Skeletal muscle tissue (tissue), 3 donors: ENCODE measurements at regions not wholly inside any gene's neighbourhood (a gene's known extent, or its start where the extent isn't known, plus 50 kb on each side); places are given as distances from the start of the nearest gene placed in this dataset.
"Not testable (repeated sequence)": the region's sequence is repeated elsewhere in the genome, so short reads cannot be mapped to it uniquely, and the experiment has no call there.

Experiments
- H3K27ac ChIP-seq: one replicate; pipeline ENCODE4 v1.7.0; 2013; ENCODE audit warnings: mild to moderate bottlenecking, low read depth, low read length, inconsistent platforms
- H3K27me3 ChIP-seq, 3 donors: one replicate each; pipeline ENCODE4 v1.7.0; 2013; ENCODE audit warnings: low read length in 3 of 3; ENCODE audit not compliant: control insufficient read depth in 3 of 3, insufficient read depth in 3 of 3
- H3K36me3 ChIP-seq, 3 donors: one replicate each; pipeline ENCODE4 v1.7.0; 2013; ENCODE audit warnings: low read length in 3 of 3; ENCODE audit not compliant: control insufficient read depth in 3 of 3, insufficient read depth in 3 of 3
- H3K4me1 ChIP-seq, 3 donors: one replicate each; pipeline ENCODE4 v1.7.0; 2013; ENCODE audit warnings: low read length in 3 of 3, mild to moderate bottlenecking in 3 of 3; ENCODE audit not compliant: control insufficient read depth in 3 of 3, insufficient read depth in 3 of 3
- H3K4me3 ChIP-seq, 3 donors: one replicate each; pipeline ENCODE4 v1.7.0; 2013; ENCODE audit warnings: low read length in 3 of 3
- H3K9ac ChIP-seq, 3 donors: one replicate each; pipeline ENCODE4 v1.7.0; 2013; ENCODE audit warnings: low read length in 3 of 3, mild to moderate bottlenecking in 3 of 3, moderate library complexity in 2 of 3, low read depth in 1 of 3
- H3K9me3 ChIP-seq, 3 donors: one replicate each; pipeline ENCODE4 v1.7.0; 2013; ENCODE audit warnings: low read length in 3 of 3; ENCODE audit not compliant: control insufficient read depth in 3 of 3
- donor health status: Osteomylitis.

- Histone ChIP-seq H3K36me3 (no peaks in the 10 kb centered on the region), H3K9ac (no peak overlapping the region), H3K27me3 (no peaks in the 10 kb centered on the region), H3K4me1 (no peaks in the 10 kb centered on the region), H3K9me3 (no peaks in the 10 kb centered on the region), H3K27ac (no peak overlapping the region), H3K4me3 (no peak overlapping the region)
Observed at GRCh38 chr14:41549821-41550607, 56.7 kb upstream of the LRFN5 start.

- Histone ChIP-seq H3K36me3 (no peaks in the 10 kb centered on the region), H3K27ac (no peak overlapping the region), H3K27me3 (no peaks in the 10 kb centered on the region), H3K4me1 (no peaks in the 10 kb centered on the region), H3K4me3 (no peak overlapping the region), H3K9ac (no peak overlapping the region), H3K9me3 (no peaks in the 10 kb centered on the region)
Observed at GRCh38 chr14:41549282-41549681, 57.4 kb upstream of the LRFN5 start.

GRCh38 chr14:41548666-41549065, 58.0 kb upstream of the LRFN5 start:
- Histone ChIP-seq H3K4me1 (no peaks in the 10 kb centered on the region), H3K9me3 (no peaks in the 10 kb centered on the region), H3K4me3 (no peak overlapping the region), H3K36me3 (no peaks in the 10 kb centered on the region), H3K27me3 (no peaks in the 10 kb centered on the region), H3K27ac (no peak overlapping the region), H3K9ac (no peak overlapping the region)

GRCh38 chr14:41541333-41541732, 65.3 kb upstream of the LRFN5 start:
- H3K4me3 ChIP-seq = no peak overlapping the region
- peaks cover 0 to 3% (median 0%) of the 10 kb centered on the region in 3 donors for H3K9me3 ChIP-seq
- no peak overlapping the region for H3K9ac ChIP-seq
- no peak overlapping the region for H3K27ac ChIP-seq
- H3K27me3 ChIP-seq = no peaks in the 10 kb centered on the region
- H3K4me1 ChIP-seq = no peaks in the 10 kb centered on the region
- H3K36me3 ChIP-seq = no peaks in the 10 kb centered on the region

GRCh38 chr14:41532255-41532654, 74.4 kb upstream of the LRFN5 start:
- H3K9ac ChIP-seq = no peak overlapping the region
- no peaks in the 10 kb centered on the region for H3K9me3 ChIP-seq
- no peak overlapping the region for H3K27ac ChIP-seq
- H3K4me3 ChIP-seq = no peak overlapping the region
- no peaks in the 10 kb centered on the region for H3K36me3 ChIP-seq
- no peaks in the 10 kb centered on the region for H3K4me1 ChIP-seq
- H3K27me3 ChIP-seq = no peaks in the 10 kb centered on the region

GRCh38 chr14:41521891-41522290, 84.8 kb upstream of the LRFN5 start:
- Histone ChIP-seq H3K9ac (no peak overlapping the region), H3K4me1 (no peaks in the 10 kb centered on the region), H3K27me3 (no peaks in the 10 kb centered on the region), H3K36me3 (no peaks in the 10 kb centered on the region), H3K4me3 (no peak overlapping the region), H3K27ac (no peak overlapping the region), H3K9me3 (no peaks in the 10 kb centered on the region)

- not testable (repeated sequence) for H3K27ac ChIP-seq, H3K27me3 ChIP-seq, H3K36me3 ChIP-seq, H3K4me1 ChIP-seq, H3K4me3 ChIP-seq, H3K9ac ChIP-seq, H3K9me3 ChIP-seq
Observed at GRCh38 chr14:41518030-41518429, 88.6 kb upstream of the LRFN5 start.

GRCh38 chr14:41506552-41506951, 100.1 kb upstream of the LRFN5 start:
- H3K9ac ChIP-seq = no peak overlapping the region
- no peaks in the 10 kb centered on the region for H3K4me1 ChIP-seq
- H3K36me3 ChIP-seq = no peaks in the 10 kb centered on the region
- no peak overlapping the region for H3K4me3 ChIP-seq
- H3K9me3 ChIP-seq = no peaks in the 10 kb centered on the region
- no peaks in the 10 kb centered on the region for H3K27me3 ChIP-seq
- H3K27ac ChIP-seq = no peak overlapping the region

- Histone ChIP-seq H3K4me1 (no peaks in the 10 kb centered on the region), H3K36me3 (no peaks in the 10 kb centered on the region), H3K9me3 (no peaks in the 10 kb centered on the region), H3K27me3 (no peaks in the 10 kb centered on the region), H3K9ac (no peak overlapping the region), H3K4me3 (no peak overlapping the region), H3K27ac (no peak overlapping the region)
Observed at GRCh38 chr14:41505491-41505890, 101.2 kb upstream of the LRFN5 start.

- H3K36me3 ChIP-seq = no peaks in the 10 kb centered on the region
- H3K9ac ChIP-seq = no peak overlapping the region
- no peak overlapping the region for H3K4me3 ChIP-seq
- H3K27me3 ChIP-seq = no peaks in the 10 kb centered on the region
- H3K4me1 ChIP-seq = no peaks in the 10 kb centered on the region
- H3K9me3 ChIP-seq = no peaks in the 10 kb centered on the region
- no peak overlapping the region for H3K27ac ChIP-seq
Observed at GRCh38 chr14:41498959-41499358, 107.7 kb upstream of the LRFN5 start.
